Coronary artery (tissue), 2 donors: ENCODE measurements at regions not wholly inside any gene's neighbourhood (a gene's known extent, or its start where the extent isn't known, plus 50 kb on each side); places are given as distances from the start of the nearest gene placed in this dataset.

Source experiments
- DNase-seq: peaks from one replicate; pipeline ENCODE4 v3.0.0-alpha.2; 2017; ENCODE audit warnings: low spot score
- H3K27ac ChIP-seq, 2 donors: fragments of 200-600 bp; sonication (generic); one replicate each; pipeline ENCODE4 v1.5.1; 2016 to 2019
- H3K4me3 ChIP-seq: fragments of 200-600 bp; sonication (generic); 2 replicates; pipeline ENCODE4 v1.5.1; 2016; ENCODE audit warnings: mild to moderate bottlenecking, moderate library complexity
- CTCF ChIP-seq: fragments of 200-600 bp; sonication (generic); IDR thresholded peaks from one replicate; pipeline ENCODE4 v1.5.1; 2019; ENCODE audit warnings: antibody characterized with exemption

- H3K4me3 ChIP-seq = no peak overlapping the region
- no peak for DNase-seq
- no peak overlapping the region for H3K27ac ChIP-seq
- no peak for TF ChIP-seq CTCF
Measured at GRCh38 chr12:74317078-74317601, 220.5 kb upstream of the ATXN7L3B start.

- TF ChIP-seq CTCF = no peak
- H3K4me3 ChIP-seq = no peak overlapping the region
- no peak overlapping the region for H3K27ac ChIP-seq
- DNase-seq = no peak
Measured at GRCh38 chr12:74317741-74318140, 219.9 kb upstream of the ATXN7L3B start.

- TF ChIP-seq CTCF = no peak
- DNase-seq = no peak
- no peak overlapping the region for H3K27ac ChIP-seq
- no peak overlapping the region for H3K4me3 ChIP-seq
Measured at GRCh38 chr12:74319886-74320285, 217.7 kb upstream of the ATXN7L3B start.

GRCh38 chr12:74321381-74321780 lies 216.3 kb upstream of the ATXN7L3B start:
- no peak for TF ChIP-seq CTCF
- Histone ChIP-seq H3K4me3 (no peak overlapping the region), H3K27ac (no peak overlapping the region)

GRCh38 chr12:74322792-74323191 lies 214.8 kb upstream of the ATXN7L3B start:
- no peak for DNase-seq
- no peak for TF ChIP-seq CTCF
- no peak overlapping the region for H3K4me3 ChIP-seq
- H3K27ac ChIP-seq = no peak overlapping the region

More at GRCh38 chr12:74321381-74321780, 216.3 kb upstream of the ATXN7L3B start:
- no peak for DNase-seq

- H3K4me3 ChIP-seq = no peak overlapping the region
- no peak overlapping the region for H3K27ac ChIP-seq
- no peak for TF ChIP-seq CTCF
- no peak for DNase-seq
Measured at GRCh38 chr12:74328623-74329022, 209.0 kb upstream of the ATXN7L3B start.

GRCh38 chr12:74334780-74335179 lies 202.9 kb upstream of the ATXN7L3B start:
- H3K27ac ChIP-seq = no peak overlapping the region
- H3K4me3 ChIP-seq = no peak overlapping the region
- no peak for DNase-seq
- TF ChIP-seq CTCF = no peak
